Vagina (tissue), 2 donors: ENCODE measurements at regions not wholly inside any gene's neighbourhood (a gene's known extent, or its start where the extent isn't known, plus 50 kb on each side); places are given as distances from the start of the nearest gene placed in this dataset.

Experiments
- CTCF ChIP-seq, 3 experiments: fragments of 450-650 bp in 2 of 3; fragments of 200-600 bp in 1 of 3; sonication (generic) in 1 of 3; IDR thresholded peaks; one replicate each; pipeline ENCODE4 v1.5.1; 2017 to 2019; ENCODE audit warnings: antibody characterized with exemption in 3 of 3, mild to moderate bottlenecking in 2 of 3, moderate library complexity in 2 of 3
- POLR2A ChIP-seq, 2 donors: fragments of 450-650 bp; IDR thresholded peaks; one replicate each; pipeline ENCODE4 v1.6.1; 2017; ENCODE audit warnings: antibody characterized with exemption in 2 of 2, mild to moderate bottlenecking in 2 of 2, moderate library complexity in 2 of 2
- POLR2AphosphoS5 ChIP-seq, 2 donors: sonication (generic); formaldehyde crosslinking; IDR thresholded peaks; one replicate each; pipeline ENCODE4 v1.9.0; 2017; ENCODE audit warnings: antibody characterized with exemption in 2 of 2, mild to moderate bottlenecking in 2 of 2, low read depth in 1 of 2; ENCODE audit not compliant: insufficient read depth in 1 of 2

DNA sequence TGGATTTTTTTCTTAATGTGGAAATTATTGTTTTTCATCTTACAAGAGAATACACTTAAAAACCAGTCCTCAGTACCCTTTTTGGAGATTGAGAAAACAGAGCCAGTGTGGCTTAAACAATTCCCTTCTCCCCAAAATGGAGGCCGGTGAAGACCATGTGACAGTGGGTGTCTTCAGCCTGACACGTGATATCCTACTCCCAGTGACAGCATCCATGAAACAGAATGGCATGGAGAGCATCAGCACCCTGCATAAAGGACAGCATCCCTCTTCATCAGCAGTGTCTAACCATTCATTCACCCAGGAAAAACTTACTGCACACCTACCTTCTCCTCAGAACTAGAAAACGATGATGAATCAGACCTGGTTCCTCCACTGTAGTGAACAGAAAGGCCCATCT lies 103.4 kb upstream of the RAI14 start:
- TF ChIP-seq CTCF (IDR thresholded peaks at IDR 0.05): no peak
- no peak for TF ChIP-seq POLR2A (IDR thresholded peaks at IDR 0.05)
- TF ChIP-seq POLR2AphosphoS5 (IDR thresholded peaks at IDR 0.05; ENCODE audit: insufficient read depth in 1 of 2, low read depth in 1 of 2): no peak
